Loucy (cell line): ENCODE measurements at regions not wholly inside any gene's neighbourhood (a gene's known extent, or its start where the extent isn't known, plus 50 kb on each side); places are given as distances from the start of the nearest gene placed in this dataset.

Experiments used
- CTCF ChIP-seq: fragments of 200-600 bp; sonication (generic); conservative IDR thresholded peaks from 2 replicates; pipeline ENCODE4 v1.5.1; 2014; ENCODE audit warnings: mild to moderate bottlenecking, antibody characterized with exemption, low read length
- EZH2phosphoT487 ChIP-seq: fragments of 200-600 bp; IDR thresholded peaks from 2 replicates; pipeline ENCODE4 v1.6.1; 2018; ENCODE audit warnings: antibody characterized with exemption, mild to moderate bottlenecking, moderate library complexity, borderline replicate concordance

GRCh38 chr6:80439721-80440470, 333.4 kb downstream of the BCKDHB start:
- TF ChIP-seq EZH2phosphoT487 (no peak), CTCF (no peak)
